SHP77 treated with DMSO at 0.1 percent for 48 hours (cell line): ENCODE measurements at regions not wholly inside any gene's neighbourhood (a gene's known extent, or its start where the extent isn't known, plus 50 kb on each side); places are given as distances from the start of the nearest gene placed in this dataset.

Source experiments
- DNase-seq: peaks from one replicate; lab custom pipeline; 2025; lab: John Stamatoyannopoulos, UW

GRCh38 chr5:103463261-103463660 is 99.3 kb downstream of the NUDT12 start:
- no peak for DNase-seq

- no peak for DNase-seq
Observed at GRCh38 chr5:103461243-103461642, 101.3 kb downstream of the NUDT12 start.

DNA sequence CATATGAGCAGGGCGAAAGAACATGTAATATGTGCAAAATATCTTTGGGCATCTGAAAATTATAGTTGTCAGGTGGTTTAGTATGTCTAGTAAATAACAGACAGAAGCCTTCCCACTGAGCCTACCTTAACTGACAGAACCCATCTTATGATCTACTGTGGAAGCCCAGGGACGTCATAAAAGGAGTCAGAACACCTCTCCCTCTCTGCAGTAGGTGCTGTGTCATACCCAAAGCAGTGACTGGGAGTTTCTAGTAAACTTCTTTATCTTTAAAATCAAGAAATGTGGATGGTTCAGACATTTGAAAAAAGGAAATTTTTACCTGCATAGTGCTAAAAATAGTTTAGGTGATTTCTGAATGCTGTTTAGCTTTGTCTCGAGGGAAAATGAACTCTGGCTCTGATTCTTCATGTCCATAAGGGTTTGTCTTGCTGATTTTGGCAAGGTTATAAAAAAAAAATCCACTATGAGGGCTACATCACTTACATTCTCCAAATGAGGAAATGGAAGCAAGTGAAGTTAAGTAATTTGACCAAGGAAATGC is 104.0 kb downstream of the NUDT12 start:
- no peak for DNase-seq

DNA sequence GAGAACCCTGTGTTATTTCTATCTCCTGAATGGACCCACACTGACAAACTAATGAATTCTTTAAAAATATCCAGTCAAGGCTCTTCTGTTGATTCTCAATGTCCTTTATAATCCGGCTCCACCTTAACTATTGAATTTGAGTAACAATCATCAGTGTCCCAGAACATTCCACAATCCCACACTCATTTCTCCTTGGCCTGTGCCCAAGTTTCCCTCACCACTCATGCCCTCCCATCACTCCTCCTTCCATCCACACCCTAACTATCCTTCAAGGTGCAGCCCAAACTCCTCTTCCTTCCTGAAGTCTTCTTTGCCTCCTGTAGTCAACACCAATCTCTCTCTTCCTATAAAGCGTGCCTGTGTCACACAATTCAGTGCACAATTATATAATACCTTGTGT is 106.1 kb downstream of the NUDT12 start:
- DNase-seq, result no peak

- no peak for DNase-seq
Observed at GRCh38 chr5:103455796-103456195, 106.8 kb downstream of the NUDT12 start.

DNA sequence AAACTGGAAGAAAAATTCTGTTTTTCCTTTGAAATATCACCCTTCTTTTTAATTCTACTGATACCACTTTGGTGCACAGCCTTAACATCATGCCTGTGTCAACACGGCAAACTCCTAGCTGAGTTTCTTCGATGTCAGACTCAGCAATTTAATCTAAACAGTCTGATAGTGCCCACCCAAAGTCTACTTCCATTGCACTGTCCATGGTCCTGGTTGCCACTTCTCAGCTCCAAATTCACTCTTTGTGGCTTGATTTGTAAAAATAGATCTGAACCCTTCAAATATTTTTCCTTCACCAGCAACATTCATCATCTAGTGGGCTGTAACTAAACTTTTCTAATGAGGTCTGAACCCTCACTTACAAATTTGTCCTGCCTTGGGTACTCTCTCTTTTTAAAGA is 107.8 kb downstream of the NUDT12 start:
- DNase-seq, result no peak

DNA sequence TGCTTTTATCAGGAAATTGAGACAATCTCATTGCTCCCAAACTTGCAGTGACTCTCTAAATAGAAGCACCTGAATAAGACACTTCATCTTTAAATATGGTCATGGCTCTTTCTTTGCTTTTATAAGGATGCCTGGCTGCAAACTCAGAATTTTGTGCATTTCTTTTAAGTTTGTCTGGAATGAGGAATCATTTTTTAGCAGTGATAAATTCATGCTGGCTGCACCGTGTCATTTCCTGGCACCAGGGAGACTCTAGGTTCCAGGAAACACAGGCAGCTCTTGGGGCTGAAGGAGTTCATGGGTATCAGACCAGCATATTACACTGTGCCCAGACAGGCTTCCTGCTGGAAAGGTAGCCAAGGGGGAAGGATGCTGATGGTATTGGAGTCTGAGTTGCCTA is 109.9 kb downstream of the NUDT12 start:
- DNase-seq, result no peak

GRCh38 chr5:103452089-103452488 is 110.5 kb downstream of the NUDT12 start:
- no peak for DNase-seq

- DNase-seq, result no peak
Observed at GRCh38 chr5:103451261-103451660, 111.3 kb downstream of the NUDT12 start.

GRCh38 chr5:103450333-103451061 is 112.1 kb downstream of the NUDT12 start:
- no peak for DNase-seq

GRCh38 chr5:103446813-103447212 is 115.8 kb downstream of the NUDT12 start:
- DNase-seq, result no peak

GRCh38 chr5:103445426-103446035 is 117.1 kb downstream of the NUDT12 start:
- no peak for DNase-seq

- DNase-seq, result no peak
Observed at GRCh38 chr5:103444333-103445038, 118.1 kb downstream of the NUDT12 start.

- no peak for DNase-seq
Observed at GRCh38 chr5:103442750-103443149, 119.8 kb downstream of the NUDT12 start.

DNA sequence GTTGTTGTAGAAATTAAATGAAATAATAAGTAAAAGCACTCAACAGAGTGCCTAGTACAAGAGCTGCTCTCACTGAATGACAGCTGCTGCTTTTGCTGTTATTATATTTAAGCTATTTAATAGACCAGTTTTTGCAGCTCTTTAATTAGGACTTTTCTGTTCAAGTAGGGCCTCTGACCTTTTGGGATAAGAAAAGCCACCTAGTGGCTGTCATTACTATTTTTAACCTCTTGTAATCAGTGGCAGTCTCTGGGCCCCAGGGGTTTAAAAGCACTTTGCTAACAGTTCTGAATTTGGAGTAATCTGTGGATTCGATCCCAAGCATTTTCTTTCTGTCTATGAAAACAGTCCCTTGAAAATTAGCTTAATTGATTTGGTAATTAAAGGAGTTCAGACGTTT is 121.1 kb downstream of the NUDT12 start:
- DNase-seq, result no peak

- no peak for DNase-seq
Observed at GRCh38 chr5:103439007-103439406, 123.6 kb downstream of the NUDT12 start.

- DNase-seq, result no peak
Observed at GRCh38 chr5:103436656-103437055, 125.9 kb downstream of the NUDT12 start.

- no peak for DNase-seq
Observed at GRCh38 chr5:103436112-103436511, 126.5 kb downstream of the NUDT12 start.

DNA sequence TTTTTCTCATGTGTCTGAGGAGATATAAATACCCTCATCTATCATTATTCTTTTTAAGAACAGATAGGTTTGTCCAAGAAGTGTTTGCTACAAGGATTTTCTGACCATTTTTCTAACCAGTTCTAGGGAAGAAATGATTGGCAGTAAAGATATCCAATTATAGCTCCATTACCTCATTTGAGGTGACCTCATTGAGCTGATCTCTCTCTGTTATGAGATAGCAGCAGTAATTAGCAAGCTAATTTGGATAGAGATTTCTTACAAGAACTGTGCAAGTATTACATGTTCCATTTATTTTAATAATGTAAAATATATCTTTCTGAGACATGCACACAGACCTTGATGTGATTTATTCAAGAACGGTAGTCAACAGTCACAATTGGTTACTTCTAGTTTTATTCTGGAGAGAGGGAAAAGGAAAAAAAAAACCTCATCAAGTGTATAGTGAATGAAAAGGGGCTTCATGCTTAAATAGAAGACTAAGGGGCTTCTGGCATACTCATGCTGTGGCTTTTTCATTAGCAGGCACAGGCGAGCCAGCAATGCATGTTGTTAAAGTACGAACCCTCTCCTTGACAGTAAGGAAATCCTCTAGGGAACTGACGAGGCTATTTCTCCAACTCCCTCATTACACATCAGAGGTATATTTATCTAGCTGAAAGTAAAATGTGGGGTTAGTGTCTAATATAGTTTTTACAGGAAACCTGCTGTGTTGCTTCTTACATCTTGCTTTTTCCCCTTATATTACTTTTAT is 127.3 kb downstream of the NUDT12 start:
- no peak for DNase-seq

- no peak for DNase-seq
Observed at GRCh38 chr5:103434057-103434456, 128.5 kb downstream of the NUDT12 start.

- no peak for DNase-seq
Observed at GRCh38 chr5:103433211-103433610, 129.4 kb downstream of the NUDT12 start.

GRCh38 chr5:103428923-103429322 is 133.7 kb downstream of the NUDT12 start:
- DNase-seq, result no peak
